Left lung (tissue), 4 donors: ENCODE measurements at regions not wholly inside any gene's neighbourhood (a gene's known extent, or its start where the extent isn't known, plus 50 kb on each side); places are given as distances from the start of the nearest gene placed in this dataset.

Experiments
- ATAC-seq: fragments of 200-7000 bp; cut with Tn5 transposase; one replicate; pipeline ENCODE4 v1.9.1; 2020; ENCODE audit warnings: moderate library complexity
- DNase-seq, 4 donors: peaks; one replicate each; pipeline ENCODE4 v3.0.0-alpha.2; 2013 to 2020
- H3K27ac ChIP-seq, 2 donors: fragments of 200-600 bp; sonication (generic) in 1 of 2; one replicate each; pipeline versions ENCODE4 v1.5.0 to v1.8.0; 2020 to 2021
- H3K27me3 ChIP-seq, 2 donors: fragments of 200-600 bp; sonication (generic) in 1 of 2; one replicate each; pipeline versions ENCODE4 v1.5.0 to v1.8.0; 2020 to 2021
- H3K36me3 ChIP-seq, 2 donors: fragments of 200-600 bp; sonication (generic) in 1 of 2; one replicate each; pipeline versions ENCODE4 v1.5.0 to v1.8.0; 2020 to 2021
- H3K4me1 ChIP-seq, 2 donors: fragments of 200-600 bp; one replicate each; pipeline ENCODE4 v1.8.0; 2021
- H3K4me3 ChIP-seq, 2 donors: fragments of 200-600 bp; sonication (generic) in 1 of 2; one replicate each; pipeline versions ENCODE4 v1.5.0 to v1.8.0; 2020 to 2021; ENCODE audit warnings: mild to moderate bottlenecking in 1 of 2
- H3K9me3 ChIP-seq, 2 donors: fragments of 200-600 bp; sonication (generic) in 1 of 2; one replicate each; pipeline versions ENCODE4 v1.5.0 to v1.8.0; 2020 to 2021
- CTCF ChIP-seq, 2 donors: fragments of 200-600 bp; sonication (generic) in 1 of 2; IDR thresholded peaks; one replicate each; pipeline versions ENCODE4 v1.5.0 to v1.8.0; 2021; ENCODE audit warnings: antibody characterized with exemption in 2 of 2
- intact Hi-C, 2 donors: fragments of 100-400 bp; cut with DNase I; formaldehyde crosslinking; loops; one replicate each; pipeline versions ENCODE4 v1.11.2 to v1.14.2; 2022
- donor health status: DM: no; HTN: yes; CAD: no.
- donor health status: DM: no; HTN: no; CAD: no.

- intact Hi-C loops, result no loop called here
- no peaks in the 10 kb centered on the region for H3K9me3 ChIP-seq
- H3K27ac ChIP-seq, result no peak overlapping the region
- DNase-seq (no peak), ATAC-seq (no peak)
- no peaks in the 10 kb centered on the region for H3K4me1 ChIP-seq
- TF ChIP-seq CTCF (IDR thresholded peaks at IDR 0.05), result no peak
- no peaks in the 10 kb centered on the region for H3K36me3 ChIP-seq
- no peaks in the 10 kb centered on the region for H3K27me3 ChIP-seq
- H3K4me3 ChIP-seq, result no peak overlapping the region
These were observed 580.6 kb downstream of the EPHA5 start for GRCh38 chr4:65089666-65090065.

GRCh38 chr4:65083076-65083475 lies 587.2 kb downstream of the EPHA5 start:
- no peaks in the 10 kb centered on the region for H3K4me1 ChIP-seq
- H3K27ac ChIP-seq, result no peak overlapping the region
- no peaks in the 10 kb centered on the region for H3K27me3 ChIP-seq
- DNase-seq, result peak in 2 of 4 donors; percentile 7 to 30
- no peaks in the 10 kb centered on the region for H3K9me3 ChIP-seq
- intact Hi-C loops, result no loop called here
- ATAC-seq, result peak; percentile 95
- no peak overlapping the region for H3K4me3 ChIP-seq
- TF ChIP-seq CTCF (IDR thresholded peaks at IDR 0.05), result no peak
- H3K36me3 ChIP-seq, result no peaks in the 10 kb centered on the region

DNA sequence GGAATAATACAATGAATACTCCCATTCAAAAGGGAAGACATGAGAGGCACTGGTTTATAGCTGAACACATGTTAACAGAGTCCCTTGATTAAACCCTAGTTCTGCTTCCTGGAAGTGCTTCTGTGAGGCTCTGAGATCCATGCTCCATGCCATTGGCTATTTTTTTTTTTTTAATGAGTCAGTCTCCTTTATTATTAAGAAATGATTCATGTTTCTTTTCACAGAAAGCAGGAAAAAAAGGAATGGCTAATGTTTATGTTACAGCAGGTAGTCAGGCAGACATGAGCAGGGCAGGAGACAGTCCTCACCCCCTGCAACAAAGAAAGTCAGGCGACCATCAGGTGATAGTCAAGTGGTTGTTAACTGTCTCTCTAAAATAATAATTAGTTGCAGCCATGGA lies 598.7 kb downstream of the EPHA5 start:
- no peak for TF ChIP-seq CTCF (IDR thresholded peaks at IDR 0.05)
- DNase-seq (no peak), ATAC-seq (no peak)
- no peaks in the 10 kb centered on the region for H3K4me1 ChIP-seq
- no peak overlapping the region for H3K4me3 ChIP-seq
- intact Hi-C loops, result no loop called here
- H3K9me3 ChIP-seq, result peaks cover 0 to 14% of the 10 kb centered on the region in 2 donors
- no peak overlapping the region for H3K27ac ChIP-seq
- H3K36me3 ChIP-seq, result no peaks in the 10 kb centered on the region
- no peaks in the 10 kb centered on the region for H3K27me3 ChIP-seq

DNA sequence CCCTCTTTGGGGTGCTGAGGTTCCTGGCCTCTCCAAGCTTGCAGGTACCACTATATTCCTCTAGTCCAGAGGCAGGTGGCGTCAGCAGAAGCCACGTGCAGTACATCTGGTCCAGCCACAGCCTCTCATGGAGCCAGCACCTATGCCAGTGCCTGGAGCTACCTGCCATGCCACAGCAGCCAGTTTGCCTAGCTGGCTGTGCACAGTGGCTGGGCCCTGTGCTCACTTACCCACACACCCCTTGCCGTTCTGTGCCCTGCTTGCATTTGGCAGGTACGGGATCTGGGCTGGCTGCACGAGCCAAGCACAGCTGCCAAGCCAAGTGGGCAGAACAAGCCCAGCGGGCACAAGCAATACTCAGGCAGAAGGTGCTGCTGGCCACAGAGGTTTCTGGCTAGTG lies 601.1 kb downstream of the EPHA5 start:
- no peak for ATAC-seq
- no peak overlapping the region for H3K27ac ChIP-seq

DNA sequence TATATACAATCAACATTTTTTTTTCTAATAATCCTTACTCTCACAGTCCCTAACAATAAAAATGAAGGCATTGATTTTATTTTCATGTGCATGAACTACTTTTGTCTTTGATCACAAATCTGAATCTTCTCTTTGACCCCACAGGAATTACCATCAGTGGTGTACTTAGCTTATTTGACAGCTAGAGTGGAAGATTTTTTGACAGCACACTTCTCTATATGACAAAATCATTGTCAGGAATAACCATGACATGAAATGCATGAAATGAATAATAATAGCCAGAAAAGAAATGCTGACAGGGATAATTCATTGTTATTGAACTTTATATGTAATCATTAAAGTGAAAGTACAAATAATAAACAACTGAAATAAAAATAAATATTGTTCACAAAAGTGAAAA lies 604.2 kb downstream of the EPHA5 start:
- Histone ChIP-seq H3K4me3 (no peak overlapping the region), H3K4me1 (no peaks in the 10 kb centered on the region), H3K27me3 (no peaks in the 10 kb centered on the region), H3K9me3 (no peaks in the 10 kb centered on the region), H3K36me3 (no peaks in the 10 kb centered on the region), H3K27ac (no peak overlapping the region)
- intact Hi-C loops, result no loop called here
- no peak for TF ChIP-seq CTCF (IDR thresholded peaks at IDR 0.05)
- no peak for DNase-seq
- no peak for ATAC-seq

More for the DNA sequence above, 601.1 kb downstream of the EPHA5 start:
- Histone ChIP-seq H3K36me3 (no peaks in the 10 kb centered on the region), H3K27me3 (no peaks in the 10 kb centered on the region), H3K4me1 (no peaks in the 10 kb centered on the region), H3K9me3 (peaks cover 0 to 8% of the 10 kb centered on the region in 2 donors), H3K4me3 (no peak overlapping the region)
- intact Hi-C loops, result no loop called here
- DNase-seq, result peak in 1 of 4 donors; percentile 26
- TF ChIP-seq CTCF (IDR thresholded peaks at IDR 0.05), result no peak
